T-helper 1 cell treated with Interleukin-12 subunit alpha and Interleukin-12 subunit beta and Interleukin-4 antibody, amounts not matched to agents 30 μg/mL and 1 μg/mL, for 36 hours (primary cell): ENCODE measurements at regions not wholly inside any gene's neighbourhood (a gene's known extent, or its start where the extent isn't known, plus 50 kb on each side); places are given as distances from the start of the nearest gene placed in this dataset.

Experiments
- H3K27ac Mint-ChIP-seq: one replicate; pipeline ENCODE4 v1.8.0; 2021; ENCODE audit warnings: mild to moderate bottlenecking, mixed read lengths
- H3K27me3 Mint-ChIP-seq: one replicate; pipeline ENCODE4 v1.8.0; 2021; ENCODE audit warnings: low read depth, mixed read lengths
- H3K36me3 Mint-ChIP-seq: one replicate; pipeline ENCODE4 v1.8.0; 2021; ENCODE audit warnings: low read depth, mixed read lengths
- H3K4me1 Mint-ChIP-seq: one replicate; pipeline ENCODE4 v1.8.0; 2021; ENCODE audit warnings: low read depth, mixed read lengths
- H3K4me3 Mint-ChIP-seq: one replicate; pipeline ENCODE4 v1.8.0; 2021; ENCODE audit warnings: mild to moderate bottlenecking, moderate library complexity, mixed read lengths
- H3K9me3 Mint-ChIP-seq: one replicate; pipeline ENCODE4 v1.8.0; 2021; ENCODE audit warnings: mixed read lengths

- Mint-ChIP-seq H3K4me3 (no peak overlapping the region), H3K27me3 (no peaks in the 10 kb centered on the region), H3K36me3 (no peaks in the 10 kb centered on the region), H3K27ac (no peak overlapping the region), H3K4me1 (no peaks in the 10 kb centered on the region), H3K9me3 (no peaks in the 10 kb centered on the region)
Measured at GRCh38 chr4:14262221-14262620, 634.7 kb upstream of the BOD1L1 start.

- no peaks in the 10 kb centered on the region for H3K27me3 Mint-ChIP-seq
- H3K4me3 Mint-ChIP-seq: no peak overlapping the region
- H3K27ac Mint-ChIP-seq: no peak overlapping the region
- no peaks in the 10 kb centered on the region for H3K36me3 Mint-ChIP-seq
- no peaks in the 10 kb centered on the region for H3K9me3 Mint-ChIP-seq
- no peaks in the 10 kb centered on the region for H3K4me1 Mint-ChIP-seq
Measured at GRCh38 chr4:14264437-14264836, 636.9 kb upstream of the BOD1L1 start.

- no peak overlapping the region for H3K4me3 Mint-ChIP-seq
- H3K4me1 Mint-ChIP-seq: no peaks in the 10 kb centered on the region
- no peaks in the 10 kb centered on the region for H3K36me3 Mint-ChIP-seq
- no peaks in the 10 kb centered on the region for H3K9me3 Mint-ChIP-seq
- no peaks in the 10 kb centered on the region for H3K27me3 Mint-ChIP-seq
- no peak overlapping the region for H3K27ac Mint-ChIP-seq
Measured at GRCh38 chr4:14265651-14266050, 638.1 kb upstream of the BOD1L1 start.

GRCh38 chr4:14267373-14268060 lies 640.0 kb upstream of the BOD1L1 start:
- H3K27ac Mint-ChIP-seq: no peak overlapping the region
- no peaks in the 10 kb centered on the region for H3K9me3 Mint-ChIP-seq
- no peaks in the 10 kb centered on the region for H3K4me1 Mint-ChIP-seq
- H3K4me3 Mint-ChIP-seq: no peak overlapping the region
- no peaks in the 10 kb centered on the region for H3K36me3 Mint-ChIP-seq
- H3K27me3 Mint-ChIP-seq: no peaks in the 10 kb centered on the region

DNA sequence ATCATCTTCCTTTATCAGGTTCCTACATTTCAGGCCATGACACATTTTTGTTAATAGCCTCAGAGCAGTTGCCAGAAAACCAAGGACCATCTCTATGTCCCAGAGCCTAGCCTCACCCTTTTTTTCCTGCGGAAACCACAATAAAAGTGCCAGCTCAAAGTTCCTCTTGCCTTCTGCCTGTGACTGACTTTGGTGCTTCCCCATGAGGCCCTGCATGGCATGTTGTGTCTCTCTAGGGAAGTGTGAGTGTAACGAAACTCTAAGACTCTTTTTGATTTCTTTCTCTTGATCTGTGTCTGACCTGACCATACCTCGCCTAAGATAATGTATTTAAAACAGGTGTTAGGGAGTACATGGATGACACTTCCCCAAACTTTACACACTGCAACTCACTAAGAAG lies 642.3 kb upstream of the BOD1L1 start:
- no peak overlapping the region for H3K27ac Mint-ChIP-seq

GRCh38 chr4:14272206-14272605 lies 644.7 kb upstream of the BOD1L1 start:
- no peak overlapping the region for H3K27ac Mint-ChIP-seq
- no peak overlapping the region for H3K4me3 Mint-ChIP-seq
- H3K9me3 Mint-ChIP-seq: no peaks in the 10 kb centered on the region
- no peaks in the 10 kb centered on the region for H3K36me3 Mint-ChIP-seq
- no peaks in the 10 kb centered on the region for H3K27me3 Mint-ChIP-seq
- H3K4me1 Mint-ChIP-seq: no peaks in the 10 kb centered on the region

More for the DNA sequence above, 642.3 kb upstream of the BOD1L1 start:
- H3K27me3 Mint-ChIP-seq: no peaks in the 10 kb centered on the region
- no peaks in the 10 kb centered on the region for H3K9me3 Mint-ChIP-seq
- H3K4me3 Mint-ChIP-seq: no peak overlapping the region
- no peaks in the 10 kb centered on the region for H3K4me1 Mint-ChIP-seq
- H3K36me3 Mint-ChIP-seq: no peaks in the 10 kb centered on the region

- Mint-ChIP-seq H3K4me1 (no peaks in the 10 kb centered on the region), H3K9me3 (no peaks in the 10 kb centered on the region), H3K4me3 (no peak overlapping the region), H3K27ac (no peak overlapping the region), H3K36me3 (no peaks in the 10 kb centered on the region), H3K27me3 (no peaks in the 10 kb centered on the region)
Measured at GRCh38 chr4:14277505-14277904, 650.0 kb upstream of the BOD1L1 start.

- H3K27ac Mint-ChIP-seq: no peak overlapping the region
- H3K4me1 Mint-ChIP-seq: no peaks in the 10 kb centered on the region
- no peaks in the 10 kb centered on the region for H3K9me3 Mint-ChIP-seq
- no peaks in the 10 kb centered on the region for H3K36me3 Mint-ChIP-seq
- no peak overlapping the region for H3K4me3 Mint-ChIP-seq
- H3K27me3 Mint-ChIP-seq: no peaks in the 10 kb centered on the region
Measured at GRCh38 chr4:14280567-14280966, 653.0 kb upstream of the BOD1L1 start.

GRCh38 chr4:14284578-14284977 lies 657.1 kb upstream of the BOD1L1 start:
- Mint-ChIP-seq H3K4me3 (no peak overlapping the region), H3K36me3 (no peaks in the 10 kb centered on the region), H3K9me3 (peaks cover 7% of the 10 kb centered on the region), H3K4me1 (no peaks in the 10 kb centered on the region), H3K27me3 (no peaks in the 10 kb centered on the region), H3K27ac (no peak overlapping the region)

DNA sequence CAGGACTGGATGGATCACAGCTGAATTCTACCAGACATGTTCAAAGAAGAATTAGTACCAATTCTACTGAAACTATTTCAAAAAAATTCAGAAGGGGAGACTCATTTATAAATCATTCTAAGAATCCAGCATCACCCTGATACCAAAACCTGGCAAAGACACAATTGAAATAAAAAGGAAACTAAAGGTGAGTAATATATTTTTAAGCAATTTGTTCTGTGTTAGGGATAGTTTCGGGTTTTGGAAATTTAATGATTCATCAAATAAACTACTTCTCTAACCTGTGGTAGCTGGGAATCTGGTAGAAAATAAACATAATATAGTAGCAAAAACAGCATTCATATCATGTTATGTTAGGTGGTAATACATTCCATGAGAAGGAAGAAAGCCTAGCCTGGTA lies 662.2 kb upstream of the BOD1L1 start:
- H3K4me3 Mint-ChIP-seq: no peak overlapping the region
- peaks cover 7% of the 10 kb centered on the region for H3K9me3 Mint-ChIP-seq
- no peak overlapping the region for H3K27ac Mint-ChIP-seq
- H3K27me3 Mint-ChIP-seq: no peaks in the 10 kb centered on the region
- H3K4me1 Mint-ChIP-seq: no peaks in the 10 kb centered on the region
- no peaks in the 10 kb centered on the region for H3K36me3 Mint-ChIP-seq

GRCh38 chr4:14293582-14293981 lies 666.1 kb upstream of the BOD1L1 start:
- Mint-ChIP-seq H3K4me3 (no peak overlapping the region), H3K27ac (no peak overlapping the region), H3K4me1 (no peaks in the 10 kb centered on the region), H3K27me3 (no peaks in the 10 kb centered on the region), H3K9me3 (peaks cover 7% of the 10 kb centered on the region), H3K36me3 (no peaks in the 10 kb centered on the region)

DNA sequence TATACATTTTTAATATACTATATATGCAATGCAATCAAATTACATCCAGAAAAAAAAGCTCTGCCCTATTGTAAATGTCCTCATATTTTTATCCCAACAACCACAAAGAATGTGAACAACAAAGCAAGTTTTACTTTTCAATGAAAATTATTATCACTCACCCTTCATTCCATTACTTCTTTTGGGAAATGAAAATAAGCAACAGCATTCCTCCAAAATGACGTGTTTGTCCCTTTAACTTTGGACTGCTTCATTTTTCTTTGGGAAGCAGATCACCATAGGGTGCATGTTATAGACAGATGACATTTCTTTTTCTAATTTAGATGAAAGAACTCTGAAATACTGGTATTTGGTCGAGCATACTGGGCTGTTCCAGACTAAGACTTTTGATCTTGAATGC lies 667.1 kb upstream of the BOD1L1 start:
- no peak overlapping the region for H3K4me3 Mint-ChIP-seq

DNA sequence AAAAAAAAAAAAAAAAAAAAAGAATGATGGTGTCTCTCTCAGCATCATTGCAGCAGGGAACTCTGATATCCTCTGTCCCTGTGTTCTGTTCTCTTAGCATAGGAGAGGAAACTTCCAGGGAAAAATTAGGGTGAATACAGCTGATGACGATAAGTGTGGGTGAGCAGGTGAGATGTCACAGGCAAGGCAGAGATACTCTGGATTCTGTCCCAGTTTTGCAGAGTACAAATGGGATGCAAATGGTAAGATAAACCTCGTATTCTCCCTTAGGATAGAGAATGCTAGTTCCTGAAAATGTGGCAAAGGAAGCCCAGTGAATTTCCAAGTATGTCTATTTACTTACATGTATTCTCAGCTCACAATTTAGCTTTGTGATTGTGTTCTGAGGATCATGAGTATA lies 671.6 kb upstream of the BOD1L1 start:
- Mint-ChIP-seq H3K4me3 (no peak overlapping the region), H3K36me3 (no peaks in the 10 kb centered on the region), H3K4me1 (no peaks in the 10 kb centered on the region), H3K9me3 (no peaks in the 10 kb centered on the region), H3K27ac (no peak overlapping the region), H3K27me3 (no peaks in the 10 kb centered on the region)

More for the DNA sequence above, 667.1 kb upstream of the BOD1L1 start:
- Mint-ChIP-seq H3K4me1 (no peaks in the 10 kb centered on the region), H3K27ac (no peak overlapping the region), H3K9me3 (no peaks in the 10 kb centered on the region), H3K27me3 (no peaks in the 10 kb centered on the region), H3K36me3 (no peaks in the 10 kb centered on the region)

DNA sequence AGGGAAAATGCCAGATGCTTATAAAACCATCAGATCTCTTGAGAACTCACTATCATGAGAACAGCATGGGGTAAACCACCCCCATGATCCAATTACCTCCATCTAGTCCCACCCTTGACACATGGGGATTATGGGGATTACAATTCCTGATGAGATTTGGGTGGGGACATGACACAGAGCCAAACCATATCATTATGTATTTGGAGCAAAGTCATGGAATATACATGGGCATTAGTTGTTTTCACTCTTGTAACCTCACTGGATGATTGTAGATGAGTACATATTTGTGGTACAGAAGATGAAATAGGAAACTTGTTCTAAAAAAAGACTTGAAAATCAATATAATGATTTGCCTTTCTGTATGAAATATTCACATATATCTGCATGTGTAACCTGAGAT lies 674.5 kb upstream of the BOD1L1 start:
- H3K27ac Mint-ChIP-seq: no peak overlapping the region
- peaks cover 7% of the 10 kb centered on the region for H3K9me3 Mint-ChIP-seq
- H3K4me1 Mint-ChIP-seq: no peaks in the 10 kb centered on the region
- H3K27me3 Mint-ChIP-seq: no peaks in the 10 kb centered on the region
- H3K4me3 Mint-ChIP-seq: no peak overlapping the region
- no peaks in the 10 kb centered on the region for H3K36me3 Mint-ChIP-seq

DNA sequence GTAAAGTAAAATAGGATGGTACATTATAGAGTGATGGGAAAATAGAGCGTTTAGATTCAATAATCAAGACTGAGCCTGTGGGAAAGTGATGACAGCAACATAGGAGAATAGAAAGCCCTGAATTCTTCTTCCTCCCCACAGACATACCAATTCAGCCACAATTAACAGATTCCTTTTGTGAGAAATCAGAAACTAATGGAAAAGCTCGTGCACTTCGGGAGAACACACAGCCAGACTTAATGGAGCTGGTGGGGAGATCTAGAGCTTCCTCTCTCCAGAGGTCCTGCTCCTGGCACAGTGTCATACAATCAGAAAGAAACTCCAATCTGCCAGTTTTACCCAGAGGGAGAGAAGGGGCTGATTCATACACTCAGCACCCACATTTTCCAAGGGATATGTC lies 676.3 kb upstream of the BOD1L1 start:
- no peaks in the 10 kb centered on the region for H3K4me1 Mint-ChIP-seq
- H3K4me3 Mint-ChIP-seq: no peak overlapping the region
- peaks cover 7% of the 10 kb centered on the region for H3K9me3 Mint-ChIP-seq
- no peaks in the 10 kb centered on the region for H3K27me3 Mint-ChIP-seq
- H3K36me3 Mint-ChIP-seq: no peaks in the 10 kb centered on the region
- H3K27ac Mint-ChIP-seq: no peak overlapping the region

GRCh38 chr4:14308229-14308651 lies 680.7 kb upstream of the BOD1L1 start:
- Mint-ChIP-seq H3K36me3 (no peaks in the 10 kb centered on the region), H3K9me3 (peaks cover 7% of the 10 kb centered on the region), H3K4me3 (no peak overlapping the region), H3K27ac (no peak overlapping the region), H3K4me1 (no peaks in the 10 kb centered on the region), H3K27me3 (no peaks in the 10 kb centered on the region)
